H1 (cell line): ENCODE measurements at regions not wholly inside any gene's neighbourhood (a gene's known extent, or its start where the extent isn't known, plus 50 kb on each side); places are given as distances from the start of the nearest gene placed in this dataset.

Source experiments
- CTCF ChIA-PET: fragments of 300-600 bp; sonication (Branson Sonifier 250); formaldehyde crosslinking; loops from one replicate; lab custom pipeline; 2021; ENCODE audit not compliant: partially characterized antibody; lab: Charles Lee
- POLR2A ChIA-PET: fragments of 300-600 bp; sonication (Branson Sonifier 250); formaldehyde crosslinking; loops from one replicate; lab custom pipeline; 2021; ENCODE audit warnings: inconsistent platforms; ENCODE audit not compliant: partially characterized antibody; lab: Charles Lee
- DNase-seq, 2 experiments: peaks; one replicate each; pipeline versions ENCODE4 v3.0.0 to v3.0.0-alpha.2; 2010 to 2022; ENCODE audit warnings: low spot score in 2 of 2, low read depth in 1 of 2, mixed read lengths in 1 of 2
- FAIRE-seq: peaks from 2 replicates; lab custom pipeline; 2011; peaks lifted over from hg19 to GRCh38; lab: Jason Lieb, UNC
- H2AFZ ChIP-seq: 2 replicates; pipeline ENCODE4 v1.8.1; 2012; ENCODE audit warnings: low read length, inconsistent platforms
- H2AK5ac ChIP-seq: 2 replicates; pipeline ENCODE4 v1.6.1; 2013; ENCODE audit warnings: low read depth, low read length
- H2BK120ac ChIP-seq: replicated peaks from 2 replicates; pipeline ENCODE3; 2013; ENCODE audit warnings: low read depth, low read length, inconsistent platforms
- H2BK12ac ChIP-seq: 2 replicates; pipeline ENCODE4 v1.6.1; 2013; ENCODE audit warnings: low read depth, low read length
- H2BK15ac ChIP-seq: 2 replicates; pipeline ENCODE4 v1.6.1; 2013; ENCODE audit warnings: low read length
- H2BK20ac ChIP-seq: 2 replicates; pipeline ENCODE4 v1.6.1; 2013; ENCODE audit warnings: low read length
- H2BK5ac ChIP-seq: 2 replicates; pipeline ENCODE4 v1.6.1; 2013; ENCODE audit warnings: low read depth, low read length
- H3K14ac ChIP-seq: 2 replicates; pipeline ENCODE4 v1.6.1; 2013; ENCODE audit warnings: inconsistent platforms; ENCODE audit not compliant: insufficient read length
- H3K18ac ChIP-seq: 2 replicates; pipeline ENCODE4 v1.6.1; 2013; ENCODE audit warnings: low read length; ENCODE audit errors: extremely low read depth
- H3K23ac ChIP-seq: 2 replicates; pipeline ENCODE4 v1.6.1; 2013; ENCODE audit warnings: inconsistent platforms; ENCODE audit not compliant: insufficient read length
- H3K23me2 ChIP-seq: 2 replicates; pipeline ENCODE4 v1.6.1; 2013; ENCODE audit warnings: low read depth, low read length
- H3K27ac ChIP-seq: 2 replicates; pipeline ENCODE4 v1.6.1; 2011; ENCODE audit warnings: low read depth, low read length, inconsistent platforms
- H3K27me3 ChIP-seq, 4 experiments: replicated peaks in 1 of 4; 1 replicate in 1 of 4; 2 replicates in 3 of 4; pipeline versions ENCODE4 v1.6.1 to v1.8.1; 2011 to 2013; ENCODE audit warnings: low read length in 3 of 4, mild to moderate bottlenecking in 3 of 4, inconsistent platforms in 2 of 4, mixed read lengths in 2 of 4, moderate library complexity in 1 of 4; ENCODE audit not compliant: control insufficient read depth in 3 of 4, insufficient read depth in 3 of 4; ENCODE audit errors: extremely low read depth in 1 of 4
- H3K36me3 ChIP-seq, 4 experiments: 2 replicates each; pipeline versions ENCODE4 v1.6.1 to v1.8.1; 2011 to 2013; ENCODE audit warnings: mild to moderate bottlenecking in 4 of 4, low read length in 3 of 4, moderate library complexity in 2 of 4, control low read depth in 1 of 4, inconsistent platforms in 1 of 4; ENCODE audit not compliant: insufficient read depth in 4 of 4, control insufficient read depth in 2 of 4
- H3K4ac ChIP-seq: replicated peaks from 2 replicates; pipeline ENCODE3; 2013; ENCODE audit warnings: low read length, low read depth, mixed read lengths, inconsistent platforms; ENCODE audit not compliant: insufficient read length
- H3K4me1 ChIP-seq, 4 experiments: replicated peaks in 1 of 4; 1 replicate in 1 of 4; 2 replicates in 3 of 4; pipeline versions ENCODE4 v1.6.1 to v1.8.1; 2011 to 2013; ENCODE audit warnings: low read length in 3 of 4, inconsistent platforms in 2 of 4, mixed read lengths in 1 of 4; ENCODE audit not compliant: insufficient read depth in 4 of 4, control insufficient read depth in 3 of 4
- H3K4me2 ChIP-seq, 2 experiments: 2 replicates each; pipeline versions ENCODE4 v1.6.1 to v1.8.1; 2011 to 2013; ENCODE audit warnings: low read depth in 2 of 2, low read length in 2 of 2, control low read depth in 1 of 2, inconsistent platforms in 1 of 2, mild to moderate bottlenecking in 1 of 2; ENCODE audit not compliant: insufficient read depth in 1 of 2
- H3K4me3 ChIP-seq, 4 experiments: fragments of 200-600, 300-600 bp in 1 of 4; sonication (generic), shearing (Covaris generic), sonication (Bioruptor Twin) in 1 of 4; 2 replicates each; pipeline versions ENCODE4 v1.5.1 to v1.8.1; 2011 to 2016; ENCODE audit warnings: low read length in 4 of 4, low read depth in 3 of 4, control low read depth in 2 of 4, inconsistent platforms in 2 of 4, mild to moderate bottlenecking in 2 of 4, mixed read lengths in 1 of 4, moderate library complexity in 1 of 4; ENCODE audit not compliant: insufficient read depth in 2 of 4; ENCODE audit errors: extremely low read depth in 1 of 4
- H3K56ac ChIP-seq: replicated peaks from 2 replicates; pipeline ENCODE3; 2013; ENCODE audit warnings: low read depth, mild to moderate bottlenecking, mixed read lengths, low read length, inconsistent platforms; ENCODE audit not compliant: insufficient read length
- H3K79me1 ChIP-seq: 2 replicates; pipeline ENCODE4 v1.6.1; 2013; ENCODE audit warnings: low read depth, low read length, control low read depth
- H3K79me2 ChIP-seq, 2 experiments: 2 replicates each; pipeline versions ENCODE4 v1.6.1 to v1.8.1; 2012 to 2013; ENCODE audit warnings: low read length in 2 of 2, mild to moderate bottlenecking in 2 of 2, inconsistent platforms in 1 of 2; ENCODE audit not compliant: insufficient read depth in 2 of 2, control insufficient read depth in 1 of 2
- H3K9ac ChIP-seq, 4 experiments: replicated peaks in 1 of 4; 1 replicate in 1 of 4; 2 replicates in 3 of 4; pipeline versions ENCODE4 v1.6.1 to v1.8.1; 2011 to 2013; ENCODE audit warnings: low read depth in 3 of 4, low read length in 3 of 4, control low read depth in 2 of 4, mild to moderate bottlenecking in 2 of 4, moderate library complexity in 2 of 4, inconsistent platforms in 1 of 4; ENCODE audit errors: extremely low read depth in 1 of 4
- H3K9me3 ChIP-seq, 2 experiments: 2 replicates each; pipeline versions ENCODE4 v1.6.1 to v1.8.1; 2012 to 2013; ENCODE audit warnings: mild to moderate bottlenecking in 2 of 2, moderate library complexity in 2 of 2, control low read depth in 1 of 2, inconsistent platforms in 1 of 2, low read depth in 1 of 2, low read length in 1 of 2, mixed read lengths in 1 of 2; ENCODE audit not compliant: insufficient read depth in 2 of 2
- H4K20me1 ChIP-seq, 2 experiments: replicated peaks in 1 of 2; 2 replicates each; pipeline versions ENCODE3 to v1.8.1; 2011 to 2013; ENCODE audit warnings: inconsistent platforms in 2 of 2, low read length in 2 of 2, mild to moderate bottlenecking in 1 of 2; ENCODE audit not compliant: insufficient read depth in 2 of 2, control insufficient read depth in 1 of 2
- H4K5ac ChIP-seq: 2 replicates; pipeline ENCODE4 v1.6.1; 2013; ENCODE audit warnings: low read length, low read depth, mixed read lengths, inconsistent platforms; ENCODE audit not compliant: insufficient read length
- H4K8ac ChIP-seq: 2 replicates; pipeline ENCODE4 v1.8.0; 2013; ENCODE audit warnings: mild to moderate bottlenecking, moderate library complexity, low read length, inconsistent platforms; ENCODE audit not compliant: insufficient read depth; ENCODE audit errors: extremely low read depth
- H4K91ac ChIP-seq: replicated peaks from 2 replicates; pipeline ENCODE3; 2013; ENCODE audit warnings: low read length, mixed read lengths, inconsistent platforms; ENCODE audit not compliant: insufficient read length
- BACH1 ChIP-seq: IDR thresholded peaks from 2 replicates; pipeline ENCODE4 v1.6.1; 2012; ENCODE audit warnings: low read length, improper control_type of control experiment
- CHD1 ChIP-seq: IDR thresholded peaks from 2 replicates; pipeline ENCODE4 v1.6.1; 2012; ENCODE audit warnings: low read depth, low read length, improper control_type of control experiment
- EZH2 ChIP-seq: fragments of 200-600 bp; sonication (generic); IDR thresholded peaks from 2 replicates; pipeline ENCODE4 v1.7.1; 2012; ENCODE audit warnings: low read depth, mild to moderate bottlenecking, moderate library complexity, low read length, inconsistent platforms; ENCODE audit not compliant: severe bottlenecking
- HDAC2 ChIP-seq, 2 experiments: fragments of 300-600 bp in 1 of 2; sonication (generic) in 1 of 2; IDR thresholded peaks; 2 replicates each; pipeline ENCODE4 v1.6.1; 2011 to 2012; ENCODE audit warnings: low read depth in 2 of 2, low read length in 2 of 2, mild to moderate bottlenecking in 2 of 2, moderate library complexity in 2 of 2, borderline replicate concordance in 1 of 2, inconsistent platforms in 1 of 2
- JUND ChIP-seq: IDR thresholded peaks from 2 replicates; pipeline ENCODE4 v1.6.1; 2011; ENCODE audit warnings: mild to moderate bottlenecking, improper control_type of control experiment, low read length
- KDM4A ChIP-seq: IDR thresholded peaks from one replicate; pipeline ENCODE4 v1.7.1; 2012; ENCODE audit warnings: low read depth, mild to moderate bottlenecking, moderate library complexity, low read length, inconsistent platforms; ENCODE audit not compliant: severe bottlenecking
- NRF1 ChIP-seq: IDR thresholded peaks from 2 replicates; pipeline ENCODE4 v1.6.1; 2011; ENCODE audit warnings: mild to moderate bottlenecking, low read depth, low read length, improper control_type of control experiment
- POLR2A ChIP-seq, 2 experiments: IDR thresholded peaks; 1 replicate in 1 of 2; 2 replicates in 1 of 2; pipeline ENCODE4 v1.6.1; 2011; ENCODE audit warnings: low read depth in 2 of 2, low read length in 2 of 2, mild to moderate bottlenecking in 2 of 2; ENCODE audit errors: control extremely low read depth in 1 of 2
- POU5F1 ChIP-seq: IDR thresholded peaks from 2 replicates; pipeline ENCODE4 v1.6.1; 2011; ENCODE audit warnings: low read depth, mild to moderate bottlenecking, low read length, moderate library complexity
- RBBP5 ChIP-seq: IDR thresholded peaks from 2 replicates; pipeline ENCODE4 v1.7.1; 2012; ENCODE audit warnings: low read depth, mild to moderate bottlenecking, inconsistent platforms, low read length, moderate library complexity, borderline replicate concordance
- SIRT6 ChIP-seq: IDR thresholded peaks from one replicate; pipeline ENCODE4 v1.7.1; 2012; ENCODE audit warnings: low read length, inconsistent platforms
- TBP ChIP-seq: IDR thresholded peaks from 2 replicates; pipeline ENCODE4 v1.6.1; 2011; ENCODE audit warnings: low read depth, low read length, improper control_type of control experiment
- USF2 ChIP-seq: IDR thresholded peaks from 2 replicates; pipeline ENCODE4 v1.6.1; 2011; ENCODE audit warnings: low read length, improper control_type of control experiment
- WGBS, 2 experiments: shearing (Covaris generic) in 1 of 2; methylation state at CpG; one replicate each; pipeline versions ENCODE4 v1.1.6 to v1.1.7; 2013 to 2015; ENCODE audit warnings: low lambda C conversion rate in 2 of 2, mixed read lengths in 2 of 2, inconsistent platforms in 1 of 2, low coverage in 1 of 2, missing lambda C conversion rate in 1 of 2; ENCODE audit not compliant: insufficient replicate concordance in 2 of 2, insufficient coverage in 1 of 2, insufficient read length in 1 of 2; ENCODE audit errors: extremely low coverage in 1 of 2, missing lambda C conversion rate in 1 of 2; 5-methylcytosine and 5-hydroxymethylcytosine counted together

DNA sequence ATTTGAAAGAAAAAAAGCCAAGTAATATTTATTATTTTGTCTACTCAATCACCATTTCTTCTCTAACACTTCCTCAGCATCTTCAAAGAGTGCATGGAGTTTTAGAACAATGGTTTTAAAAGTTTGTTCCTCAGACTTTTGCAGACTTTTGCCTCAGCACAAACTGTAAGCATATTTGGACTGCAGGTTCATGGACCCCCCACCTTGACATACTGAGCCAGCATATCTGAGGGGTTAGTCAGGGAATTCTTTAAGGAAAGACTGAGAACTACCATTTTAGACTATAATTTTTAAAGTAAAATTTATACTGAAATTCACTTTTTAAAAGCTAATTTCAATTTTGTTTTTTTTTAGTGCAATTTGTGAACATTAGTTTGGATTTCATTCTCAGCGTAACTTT is 1676.8 kb upstream of the PCDH20 start:
- Histone ChIP-seq H2BK20ac (no peak overlapping the region), H3K27ac (no peak overlapping the region), H3K18ac (no peak overlapping the region), H3K4me3 (no peak overlapping the region), H3K23me2 (no peaks in the 10 kb centered on the region; the same call in 1 of the 2 replicates), H3K79me2 (no peaks in the 10 kb centered on the region), H3K9ac (no peak overlapping the region), H4K8ac (no peak overlapping the region), H2BK15ac (no peak overlapping the region), H3K79me1 (no peaks in the 10 kb centered on the region), H2AFZ (no peak overlapping the region), H3K4me2 (no peak overlapping the region), H2AK5ac (no peak overlapping the region), H4K91ac (no peak overlapping the region), H3K23ac (no peak overlapping the region), H2BK120ac (no peak overlapping the region), H3K56ac (no peak overlapping the region), H3K9me3 (no peaks in the 10 kb centered on the region), H3K4ac (no peak overlapping the region), H3K27me3 (no peaks in the 10 kb centered on the region), H2BK5ac (no peak overlapping the region), H4K20me1 (no peaks in the 10 kb centered on the region), H3K4me1 (peaks cover 0 to 4% (median under 1%) of the 10 kb centered on the region in 4 experiments; a peak in 2 of 7 replicates), H3K14ac (no peak overlapping the region), H2BK12ac (no peak overlapping the region), H3K36me3 (no peaks in the 10 kb centered on the region), H4K5ac (no peak overlapping the region)
- FAIRE-seq (no peak), DNase-seq (no peak)
- 100% methylated on average over 1 of the region's 1 CpG; no CpG with 5 or more reads in 1 of the 2 experiments for WGBS, 2 experiments
- ChIA-PET POLR2A (no interaction called here), CTCF (no interaction called here)
- TF ChIP-seq KDM4A: no peak
- TF ChIP-seq CHD1: no peak
- TF ChIP-seq POU5F1: no peak
- no peak for TF ChIP-seq USF2
- no peak for TF ChIP-seq RBBP5
- TF ChIP-seq BACH1: no peak
- TF ChIP-seq SIRT6: no peak
- TF ChIP-seq NRF1: no peak
- no peak for TF ChIP-seq POLR2A (IDR thresholded peaks at IDR 0.05; ENCODE audit: control extremely low read depth in 1 of 2, low read depth in 2 of 2, low read length in 2 of 2)
- no peak for TF ChIP-seq JUND
- TF ChIP-seq TBP: no peak
- TF ChIP-seq HDAC2 (IDR thresholded peaks at IDR 0.05; ENCODE audit: borderline replicate concordance in 1 of 2, low read depth in 2 of 2, low read length in 2 of 2): no peak
- no peak for TF ChIP-seq EZH2
